Posterior cingulate gyrus (tissue), 11 donors: ENCODE measurements at regions not wholly inside any gene's neighbourhood (a gene's known extent, or its start where the extent isn't known, plus 50 kb on each side); places are given as distances from the start of the nearest gene placed in this dataset.

Source experiments
- DNase-seq, 10 donors: peaks; one replicate each; pipeline versions ENCODE4 v3.0.0 to v3.0.0-alpha.2; 2020 to 2021; ENCODE audit warnings: mixed read lengths in 3 of 10
- intact Hi-C: fragments of 100-400 bp; cut with DNase I; formaldehyde crosslinking; loops from one replicate; pipeline ENCODE4 v1.15.1; 2023

DNA sequence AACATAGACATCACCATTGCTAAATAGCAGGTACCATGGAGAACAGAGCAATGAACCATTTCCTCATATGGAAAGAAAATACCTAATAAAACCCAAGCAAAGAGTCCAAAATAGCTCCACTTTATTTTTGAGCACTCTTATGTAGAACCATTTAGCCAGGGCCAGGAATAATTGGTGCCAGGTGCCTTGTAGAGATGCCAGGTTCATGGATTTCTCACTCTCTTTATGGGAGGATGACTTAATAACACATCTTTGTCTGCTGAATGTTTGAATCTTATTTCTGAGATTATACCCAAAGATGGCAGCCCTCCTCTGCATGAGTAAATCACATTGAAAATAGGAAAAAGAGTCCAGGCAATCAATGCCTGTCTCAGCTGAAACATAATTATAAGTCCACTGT lies 212.3 kb upstream of the SFRP2 start:
- no peak for DNase-seq
- intact Hi-C loops, result no loop called here

GRCh38 chr4:153997516-153997915 lies 208.6 kb upstream of the SFRP2 start:
- DNase-seq, result no peak
- intact Hi-C loops, result no loop called here

GRCh38 chr4:153989505-153989904 lies 200.6 kb upstream of the SFRP2 start:
- no peak for DNase-seq
- intact Hi-C loops, result no loop called here

GRCh38 chr4:153988492-153989363 lies 199.8 kb upstream of the SFRP2 start:
- intact Hi-C loops, result no loop called here
- DNase-seq, result no peak

GRCh38 chr4:153987291-153987690 lies 198.4 kb upstream of the SFRP2 start:
- intact Hi-C loops, result no loop called here
- no peak for DNase-seq

DNA sequence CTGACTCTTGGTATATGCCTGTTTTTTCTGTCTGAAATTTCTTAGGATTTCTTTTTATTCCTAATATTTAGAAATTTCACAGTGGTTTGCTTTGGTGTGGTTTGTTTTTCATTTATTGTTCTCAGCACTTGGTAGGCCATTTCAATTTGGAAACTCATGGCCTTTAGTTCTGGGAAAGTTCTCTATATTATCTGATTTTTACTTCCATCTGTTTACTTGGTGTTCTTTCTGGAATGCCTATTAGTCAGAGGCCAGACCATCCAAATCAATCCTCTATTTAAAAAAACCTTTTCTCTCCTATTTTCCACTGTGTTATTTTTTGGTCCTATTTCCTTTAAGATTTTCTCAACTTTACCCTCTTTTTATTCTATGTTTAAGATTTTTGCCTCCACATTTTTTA lies 188.1 kb upstream of the SFRP2 start:
- DNase-seq, result no peak
- intact Hi-C loops, result no loop called here

GRCh38 chr4:153974452-153974851 lies 185.6 kb upstream of the SFRP2 start:
- intact Hi-C loops, result no loop called here
- no peak for DNase-seq

DNA sequence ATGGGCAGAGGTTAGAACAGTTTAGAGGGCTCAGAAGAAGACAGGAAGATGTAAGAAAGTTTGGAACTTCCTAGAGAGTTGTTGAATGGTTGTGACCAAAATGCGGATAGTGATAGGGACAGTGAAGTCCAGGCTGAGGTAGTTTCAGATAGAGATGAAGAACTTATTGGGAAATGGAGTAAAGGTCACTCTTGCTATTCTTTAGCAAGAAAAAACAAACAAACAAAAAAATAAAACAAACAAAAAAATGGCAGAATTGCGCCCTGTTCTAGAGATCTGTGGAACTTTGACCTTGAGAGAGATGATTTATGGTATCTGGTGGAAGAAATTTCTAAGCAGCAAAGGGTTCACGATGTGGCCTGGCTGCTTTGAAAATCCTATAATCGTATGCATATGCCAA lies 185.1 kb upstream of the SFRP2 start:
- intact Hi-C loops, result no loop called here
- DNase-seq, result no peak

- intact Hi-C loops, result no loop called here
- DNase-seq, result no peak
Measured at GRCh38 chr4:153971899-153972298, 183.0 kb upstream of the SFRP2 start.

- no peak for DNase-seq
- intact Hi-C loops, result no loop called here
Measured at GRCh38 chr4:153970169-153970568, 181.3 kb upstream of the SFRP2 start.

DNA sequence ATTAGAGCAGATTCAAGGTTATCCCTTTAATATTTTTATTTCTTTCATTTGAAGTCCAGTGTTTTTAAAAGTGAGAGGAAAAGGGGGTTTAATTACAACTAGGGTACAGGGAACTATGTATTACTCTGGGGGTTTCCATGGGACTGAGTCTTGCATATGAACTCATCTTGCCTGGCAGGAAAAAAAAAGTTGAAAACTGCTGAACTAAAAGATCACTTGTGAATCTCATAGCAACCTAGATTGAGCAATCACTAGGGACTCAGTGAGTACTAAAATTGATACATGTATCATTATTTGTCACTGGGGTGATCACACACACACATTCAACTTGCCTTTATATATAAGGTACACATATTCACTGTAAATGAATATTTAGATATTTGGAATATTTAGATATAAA lies 180.7 kb upstream of the SFRP2 start:
- no peak for DNase-seq
- intact Hi-C loops, result no loop called here

DNA sequence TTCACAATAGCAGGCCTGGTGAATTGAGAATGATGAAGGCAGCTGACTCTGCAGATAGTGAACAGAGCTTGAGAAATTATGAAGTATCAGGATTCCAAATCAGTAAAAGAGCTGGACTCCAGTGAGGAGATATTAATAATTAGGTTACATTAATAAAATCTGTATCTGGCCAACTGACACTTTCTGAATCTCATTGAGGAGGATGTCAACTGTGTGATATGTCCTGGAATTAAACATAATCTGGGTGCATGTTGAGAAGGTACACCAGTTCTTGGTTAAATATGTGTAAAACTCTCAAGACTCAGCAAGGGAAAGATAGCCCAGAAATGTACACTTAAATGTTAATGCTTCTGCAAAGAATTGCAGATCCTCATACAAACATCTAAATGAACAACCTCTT lies 177.8 kb upstream of the SFRP2 start:
- no peak for DNase-seq
- intact Hi-C loops, result no loop called here

DNA sequence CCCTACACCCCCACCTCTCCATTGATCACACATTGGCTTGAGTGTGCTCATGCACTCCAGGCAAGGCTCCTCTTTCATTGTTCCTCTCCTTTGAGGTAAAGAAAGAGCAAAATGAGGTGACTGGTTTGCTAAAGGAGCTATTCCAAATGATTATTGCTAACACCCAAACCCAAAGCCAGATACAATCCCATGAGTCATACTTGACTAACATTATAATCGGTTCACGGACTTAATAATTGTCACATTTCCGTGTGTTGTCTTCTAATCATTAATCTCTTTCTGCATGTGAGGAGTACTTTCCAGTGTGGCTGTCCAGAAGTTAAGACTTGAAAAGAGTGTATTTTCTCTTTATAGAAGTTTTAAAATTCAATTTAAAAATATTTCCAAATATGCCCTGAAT lies 174.3 kb upstream of the SFRP2 start:
- no peak for DNase-seq
- intact Hi-C loops, result no loop called here

- intact Hi-C loops, result no loop called here
- DNase-seq, result no peak
Measured at GRCh38 chr4:153962311-153963039, 173.6 kb upstream of the SFRP2 start.

- no peak for DNase-seq
Measured at GRCh38 chr4:153955327-153955726, 166.4 kb upstream of the SFRP2 start.

DNA sequence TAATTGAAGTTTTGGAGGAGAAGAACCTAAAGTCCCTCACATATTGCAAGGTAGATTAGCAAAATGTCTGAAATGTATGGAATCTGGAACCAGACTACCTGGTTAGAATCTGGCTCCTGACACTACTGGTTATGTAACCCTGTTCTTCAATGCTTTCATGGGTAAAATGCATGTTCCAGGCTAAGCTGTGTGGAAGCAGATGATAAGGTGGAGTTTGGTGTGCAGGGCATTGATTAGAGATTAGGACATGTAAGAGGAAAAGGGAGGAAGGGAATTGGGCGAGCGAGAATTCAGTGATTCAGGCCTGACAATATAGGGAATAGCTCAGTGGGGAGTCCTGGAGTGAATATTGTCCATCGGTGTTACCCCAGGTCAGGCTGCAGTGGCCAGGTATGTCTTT lies 165.8 kb upstream of the SFRP2 start:
- no peak for DNase-seq
- intact Hi-C loops, result no loop called here

More at GRCh38 chr4:153955327-153955726, 166.4 kb upstream of the SFRP2 start:
- intact Hi-C loops, result no loop called here

- intact Hi-C loops, result no loop called here
- DNase-seq, result no peak
Measured at GRCh38 chr4:153950100-153950979, 161.5 kb upstream of the SFRP2 start.

- intact Hi-C loops, result no loop called here
- DNase-seq, result no peak
Measured at GRCh38 chr4:153948041-153948440, 159.2 kb upstream of the SFRP2 start.

GRCh38 chr4:153947124-153947523 lies 158.2 kb upstream of the SFRP2 start:
- intact Hi-C loops, result no loop called here
- no peak for DNase-seq

DNA sequence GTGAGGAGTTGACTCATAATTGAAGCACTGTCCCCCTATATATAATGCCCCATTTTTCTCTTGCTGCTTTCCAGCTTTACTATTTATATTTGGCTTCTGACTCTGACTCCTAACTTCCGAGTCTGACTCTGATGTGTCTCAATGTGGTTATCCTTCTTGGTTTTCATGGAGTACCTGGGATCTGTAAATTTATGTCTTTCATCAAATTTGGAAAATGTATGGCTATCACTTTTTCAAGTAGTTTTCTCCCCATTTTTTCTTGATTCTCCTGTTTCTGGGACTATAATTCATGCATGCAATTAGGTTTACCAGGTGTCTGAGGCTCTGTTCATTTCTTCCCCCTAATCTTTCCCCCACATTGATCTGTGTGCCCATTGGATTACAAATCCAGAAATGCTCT lies 156.8 kb upstream of the SFRP2 start:
- DNase-seq, result no peak
- intact Hi-C loops, result no loop called here
